ENCODE measurements at regions not wholly inside any gene's neighbourhood (a gene's known extent, or its start where the extent isn't known, plus 50 kb on each side); places are given as distances from the start of the nearest gene placed in this dataset.

DNA sequence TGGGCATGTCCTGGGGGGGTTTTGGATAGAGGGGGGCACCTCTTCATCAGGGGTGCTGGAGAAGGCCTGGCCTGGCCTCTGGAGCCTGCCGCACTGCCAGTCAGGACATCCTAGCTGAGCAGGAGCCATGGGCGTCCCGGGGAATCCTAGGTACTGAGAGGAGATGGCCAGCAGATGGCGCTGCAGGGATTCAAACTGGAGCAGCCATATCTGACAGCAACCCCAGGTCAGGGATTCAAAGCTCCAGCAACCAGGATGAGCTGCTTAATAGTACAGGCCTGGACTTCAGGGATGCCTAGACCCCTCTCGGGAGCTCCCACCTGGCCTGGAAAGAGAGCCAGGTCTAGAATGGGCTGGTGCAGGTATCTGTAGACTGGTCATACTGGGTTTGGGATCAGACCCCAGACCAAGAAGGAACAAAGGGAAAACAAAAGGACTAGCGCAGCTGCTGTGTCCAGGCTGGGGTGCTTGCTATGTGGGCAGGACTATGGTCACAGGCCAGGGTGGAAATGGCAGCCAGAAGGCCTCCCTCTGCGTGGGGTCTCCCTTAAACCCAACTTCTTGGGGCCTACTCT lies 306.9 kb upstream of the RBFOX1 start:
- no peaks in the 10 kb centered on the region for H3K27me3 ChIP-seq (ENCODE audit: control insufficient read depth, extremely low read depth, insufficient read depth, low read length)
- dilution Hi-C loops (cut with MboI; ENCODE audit: extremely low pct_ligation_motif_present, low sequenced_read_pairs): no loop called here
- no peaks in the 10 kb centered on the region for H3K9me3 ChIP-seq (ENCODE audit: control insufficient read depth, low read depth, low read length)
- DNase-seq (ENCODE audit: low read depth, low spot score) (no peak), FAIRE-seq (no peak)
- no peaks in the 10 kb centered on the region for H3K79me2 ChIP-seq (ENCODE audit: control insufficient read depth, insufficient read depth, low read length)
- no peak overlapping the region for H3K4me2 ChIP-seq (ENCODE audit: control insufficient read depth, extremely low read depth, insufficient read depth, low read depth, low read length)
- no peak overlapping the region for H3K27ac ChIP-seq (ENCODE audit: control insufficient read depth, insufficient read depth, low read length)
- no peak overlapping the region for H3K4me3 ChIP-seq (ENCODE audit: control insufficient read depth in 2 of 3, extremely low read depth in 1 of 3, insufficient read depth in 2 of 3, low read depth in 1 of 3, low read length in 3 of 3)
- no peaks in the 10 kb centered on the region for H3K9me1 ChIP-seq (ENCODE audit: control insufficient read depth, extremely low read depth, insufficient read depth, low read length)
- no peak overlapping the region for H2AFZ ChIP-seq (ENCODE audit: control insufficient read depth, low read length)
- no peak for TF ChIP-seq EZH2 (IDR thresholded peaks at IDR 0.05; ENCODE audit: low read length)
- peak in 2 of 3 experiments; percentile 40 to 54 for TF ChIP-seq CTCF (optimal IDR thresholded peaks at IDR 0.05 in 1 of 3, IDR thresholded peaks at IDR 0.05 in 1 of 3, conservative IDR thresholded peaks at IDR 0.05 in 1 of 3; ENCODE audit: extremely low read depth in 1 of 3, insufficient read depth in 2 of 3, low read length in 3 of 3)
- no peaks in the 10 kb centered on the region for H4K20me1 ChIP-seq (ENCODE audit: control insufficient read depth, extremely low read depth, insufficient read depth, low read length)
- H3K4me1 ChIP-seq (ENCODE audit: control insufficient read depth, extremely low read depth, insufficient read depth, low read length): no peaks in the 10 kb centered on the region
- H3K9ac ChIP-seq (ENCODE audit: control insufficient read depth, extremely low read depth, insufficient read depth, low read length): no peak overlapping the region
- no peaks in the 10 kb centered on the region for H3K36me3 ChIP-seq (ENCODE audit: control insufficient read depth in 2 of 2, extremely low read depth in 1 of 2, insufficient read depth in 2 of 2, low read length in 2 of 2)

- dilution Hi-C loops (cut with MboI; ENCODE audit: extremely low pct_ligation_motif_present, low sequenced_read_pairs): no loop called here
These were observed 310.9 kb upstream of the RBFOX1 start for GRCh38 chr16:7021653-7022275.

More at GRCh38 chr16:7021653-7022275, 310.9 kb upstream of the RBFOX1 start:
- H3K27ac ChIP-seq (ENCODE audit: control insufficient read depth, insufficient read depth, low read length): no peak overlapping the region
- no peak overlapping the region for H2AFZ ChIP-seq (ENCODE audit: control insufficient read depth, low read length)
- no peaks in the 10 kb centered on the region for H3K9me1 ChIP-seq (ENCODE audit: control insufficient read depth, extremely low read depth, insufficient read depth, low read length)
- DNase-seq (ENCODE audit: low read depth, low spot score) (no peak), FAIRE-seq (no peak)
- no peak overlapping the region for H3K4me3 ChIP-seq (ENCODE audit: control insufficient read depth in 2 of 3, extremely low read depth in 1 of 3, insufficient read depth in 2 of 3, low read depth in 1 of 3, low read length in 3 of 3)
- no peaks in the 10 kb centered on the region for H3K36me3 ChIP-seq (ENCODE audit: control insufficient read depth in 2 of 2, extremely low read depth in 1 of 2, insufficient read depth in 2 of 2, low read length in 2 of 2)
- no peak overlapping the region for H3K9ac ChIP-seq (ENCODE audit: control insufficient read depth, extremely low read depth, insufficient read depth, low read length)
- H3K4me2 ChIP-seq (ENCODE audit: control insufficient read depth, extremely low read depth, insufficient read depth, low read depth, low read length): no peak overlapping the region
- H4K20me1 ChIP-seq (ENCODE audit: control insufficient read depth, extremely low read depth, insufficient read depth, low read length): no peaks in the 10 kb centered on the region
- no peak for TF ChIP-seq CTCF (optimal IDR thresholded peaks at IDR 0.05 in 1 of 3, IDR thresholded peaks at IDR 0.05 in 1 of 3, conservative IDR thresholded peaks at IDR 0.05 in 1 of 3; ENCODE audit: extremely low read depth in 1 of 3, insufficient read depth in 2 of 3, low read length in 3 of 3)
- no peak for TF ChIP-seq EZH2 (IDR thresholded peaks at IDR 0.05; ENCODE audit: low read length)
- H3K27me3 ChIP-seq (ENCODE audit: control insufficient read depth, extremely low read depth, insufficient read depth, low read length): no peaks in the 10 kb centered on the region
- no peaks in the 10 kb centered on the region for H3K9me3 ChIP-seq (ENCODE audit: control insufficient read depth, low read depth, low read length)
- no peaks in the 10 kb centered on the region for H3K79me2 ChIP-seq (ENCODE audit: control insufficient read depth, insufficient read depth, low read length)
- H3K4me1 ChIP-seq (ENCODE audit: control insufficient read depth, extremely low read depth, insufficient read depth, low read length): no peaks in the 10 kb centered on the region

Data from keratinocyte (primary cell).